Pulmonary artery endothelial cell (primary cell): ENCODE measurements at regions not wholly inside any gene's neighbourhood (a gene's known extent, or its start where the extent isn't known, plus 50 kb on each side); places are given as distances from the start of the nearest gene placed in this dataset.

Experiments
- DNase-seq: peaks from one replicate; pipeline ENCODE4 v3.0.0-alpha.2; 2011; ENCODE audit warnings: low read depth, low spot score

- peak; percentile 17 for DNase-seq
Measured at GRCh38 chr2:8151888-8152287, 530.0 kb upstream of the ID2 start.

GRCh38 chr2:8152392-8153257, 529.2 kb upstream of the ID2 start:
- no peak for DNase-seq

DNA sequence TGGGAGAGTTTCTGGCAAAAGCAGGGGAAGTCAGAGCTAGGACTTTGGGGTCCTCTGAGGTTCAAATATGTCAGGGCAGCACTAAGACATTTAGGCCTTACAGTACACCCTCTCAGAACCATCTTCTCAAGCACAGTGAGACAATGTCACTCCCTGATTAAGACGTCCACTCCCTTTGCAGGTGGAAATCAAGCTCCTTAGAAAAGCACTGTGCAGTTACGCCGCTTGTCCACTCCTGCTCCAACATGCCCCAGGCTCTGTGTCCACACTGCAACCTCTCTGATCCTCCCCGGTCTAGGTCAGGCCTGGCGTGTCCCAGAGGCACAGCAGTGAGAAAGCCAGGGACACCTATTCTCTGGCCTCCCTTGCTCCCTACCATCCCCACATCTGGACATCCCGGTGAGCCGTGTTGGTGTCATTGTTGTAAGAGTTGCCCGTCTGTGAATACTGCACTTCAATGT, 528.6 kb upstream of the ID2 start:
- DNase-seq = no peak

GRCh38 chr2:8154270-8154669, 527.6 kb upstream of the ID2 start:
- DNase-seq = no peak

GRCh38 chr2:8154936-8155335, 526.9 kb upstream of the ID2 start:
- DNase-seq = no peak

GRCh38 chr2:8157621-8158430, 524.0 kb upstream of the ID2 start:
- no peak for DNase-seq

DNA sequence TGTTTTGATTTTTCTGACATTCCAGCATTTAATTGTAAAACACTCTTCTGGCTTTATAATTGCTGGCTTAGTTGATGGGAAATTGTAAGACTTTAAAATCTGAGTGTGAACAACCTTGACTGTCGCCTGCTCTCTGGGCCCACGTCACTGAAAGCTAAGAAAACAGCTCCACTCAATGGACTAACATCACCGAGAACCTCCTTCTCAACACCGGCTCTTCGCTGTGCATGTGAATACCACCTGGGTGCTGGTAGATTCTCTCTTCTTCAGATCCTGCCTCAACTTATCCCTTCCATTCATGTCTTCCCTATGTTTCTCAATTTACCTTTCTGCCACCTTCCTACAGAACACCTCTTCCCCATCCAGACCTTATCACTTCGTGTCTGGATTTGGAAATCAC, 523.1 kb upstream of the ID2 start:
- DNase-seq = no peak

DNA sequence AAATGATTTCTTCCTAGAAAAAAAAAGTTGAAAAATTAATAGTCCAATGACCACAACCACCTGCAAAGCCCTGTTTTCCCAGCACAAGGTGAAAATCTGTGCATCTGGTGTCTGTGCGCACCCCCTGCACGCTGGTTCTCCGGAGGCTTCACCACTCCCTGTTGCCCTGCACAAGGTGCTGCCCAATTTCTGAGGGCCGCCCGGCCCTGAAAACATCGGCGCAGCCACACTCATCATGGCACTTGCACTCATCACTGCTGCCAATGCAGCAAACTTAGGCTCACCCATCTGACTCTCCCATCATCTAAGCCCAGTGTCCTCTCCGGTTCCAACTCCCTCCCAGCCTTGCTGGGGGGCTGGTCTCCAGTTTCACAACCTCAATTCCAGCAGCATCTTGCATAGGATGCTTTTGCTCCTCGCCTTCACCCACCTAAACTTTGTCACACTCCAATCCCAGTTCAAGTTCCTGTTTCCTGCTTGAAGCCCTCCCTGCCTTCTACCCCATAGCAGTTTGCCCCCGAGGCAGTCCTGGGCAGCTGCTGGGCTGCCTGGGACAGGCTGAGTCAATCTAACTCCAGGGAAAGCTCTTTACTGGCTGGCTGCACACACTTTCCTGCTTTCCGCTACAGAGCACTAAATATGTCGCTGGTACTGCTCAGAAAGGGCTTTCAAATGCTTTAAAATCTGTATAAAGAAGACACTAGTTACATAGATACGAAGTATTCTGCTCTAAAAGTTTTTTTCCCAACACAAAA, 522.5 kb upstream of the ID2 start:
- no peak for DNase-seq

DNA sequence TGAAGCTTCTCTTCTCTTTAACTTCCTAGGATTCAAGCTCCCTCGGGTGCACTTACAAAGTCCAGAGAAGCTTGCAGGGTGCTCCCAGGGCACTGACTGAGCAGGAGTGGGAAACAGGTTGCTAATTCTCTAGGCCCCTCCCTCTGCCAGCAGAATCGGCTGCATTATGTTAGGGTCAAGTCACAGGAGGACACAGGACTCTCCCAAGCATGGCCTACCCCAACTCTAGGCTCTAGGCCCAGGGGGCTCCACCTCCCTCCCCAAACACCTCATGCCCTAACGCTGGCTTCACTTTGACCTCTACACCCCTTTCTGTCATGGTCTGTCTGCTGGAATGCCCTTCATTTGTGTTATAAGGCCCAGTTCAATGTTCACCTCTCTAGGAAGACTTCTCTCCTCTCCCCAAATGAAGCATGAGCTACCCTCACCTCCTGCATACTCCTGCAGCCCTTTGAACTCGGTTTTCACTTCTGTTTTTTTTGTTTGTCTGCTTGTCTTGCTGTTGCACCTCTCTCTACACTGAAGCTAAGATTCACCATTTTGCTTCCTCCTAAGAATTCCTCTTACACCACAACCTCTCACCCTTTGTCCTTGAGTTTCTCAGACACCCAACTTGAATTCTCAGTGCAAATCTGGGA, 521.8 kb upstream of the ID2 start:
- no peak for DNase-seq

DNA sequence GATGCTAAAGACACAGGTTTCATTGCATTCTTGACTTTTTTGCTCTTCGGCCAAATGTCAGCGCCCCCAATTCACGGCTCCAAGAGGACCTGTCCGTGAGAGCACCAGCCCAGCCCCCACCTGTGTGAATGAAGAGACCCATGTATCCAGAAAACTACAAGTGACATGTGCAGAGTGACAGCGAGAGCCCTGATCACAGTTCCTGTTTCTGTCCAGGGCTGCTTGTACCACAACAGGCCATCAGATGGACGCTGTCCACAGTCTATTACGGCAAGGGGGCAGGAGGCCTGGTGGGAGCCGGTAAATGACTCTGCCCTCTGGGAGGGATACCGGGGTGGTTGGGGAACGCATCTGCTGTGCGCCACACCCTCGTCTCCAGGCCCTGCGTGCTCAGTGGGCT, 520.9 kb upstream of the ID2 start:
- DNase-seq = no peak

- DNase-seq = no peak
Measured at GRCh38 chr2:8162552-8162951, 519.3 kb upstream of the ID2 start.

DNA sequence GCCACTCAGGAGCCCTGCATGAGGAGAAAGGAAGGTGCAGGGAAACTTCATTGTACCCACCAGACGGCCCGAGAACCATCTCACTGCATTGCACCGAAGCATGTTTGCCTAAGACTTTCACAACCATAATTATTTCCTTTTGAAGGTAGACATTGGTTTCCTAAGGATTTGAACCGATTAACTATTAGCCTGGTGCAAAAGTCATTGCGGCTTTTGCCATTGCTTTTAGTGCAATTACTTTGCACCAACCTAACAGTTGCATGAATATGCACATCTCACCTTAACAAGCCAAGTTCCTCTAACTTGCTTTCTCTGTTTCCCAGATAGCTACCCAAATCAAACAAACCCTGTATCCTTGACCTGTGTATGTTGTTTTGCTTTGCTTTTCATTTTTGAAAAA, 516.3 kb upstream of the ID2 start:
- no peak for DNase-seq

DNA sequence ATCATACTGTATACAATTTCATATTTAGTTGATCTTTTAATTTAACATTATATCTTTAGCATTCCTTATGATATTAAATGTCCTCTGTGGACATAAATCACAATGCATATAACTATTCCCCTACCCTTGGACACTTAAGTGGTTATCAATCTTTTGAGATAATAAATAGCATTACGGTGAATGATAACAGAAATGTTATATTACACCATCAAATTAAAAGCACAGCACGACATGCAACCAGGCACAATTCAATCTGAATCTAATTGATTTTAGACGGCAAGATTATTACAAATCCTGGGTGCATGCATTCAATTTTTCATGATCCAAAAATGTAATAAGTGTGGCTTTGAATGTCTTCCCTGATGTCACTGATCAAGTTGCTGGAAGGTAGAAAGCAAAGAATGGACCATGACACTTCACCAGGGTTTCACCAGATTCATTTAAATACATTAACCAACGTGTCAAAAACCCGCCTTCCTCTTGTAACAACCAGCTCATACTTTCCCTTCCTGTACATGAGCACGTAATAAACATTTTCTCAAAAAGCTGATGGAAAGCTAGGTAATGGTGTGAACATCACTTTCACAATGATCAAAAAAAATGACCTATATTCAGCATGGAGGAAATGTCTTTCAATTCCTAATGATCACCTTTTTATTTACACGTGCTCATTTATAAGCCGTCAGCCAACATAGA, 513.7 kb upstream of the ID2 start:
- DNase-seq = no peak

DNA sequence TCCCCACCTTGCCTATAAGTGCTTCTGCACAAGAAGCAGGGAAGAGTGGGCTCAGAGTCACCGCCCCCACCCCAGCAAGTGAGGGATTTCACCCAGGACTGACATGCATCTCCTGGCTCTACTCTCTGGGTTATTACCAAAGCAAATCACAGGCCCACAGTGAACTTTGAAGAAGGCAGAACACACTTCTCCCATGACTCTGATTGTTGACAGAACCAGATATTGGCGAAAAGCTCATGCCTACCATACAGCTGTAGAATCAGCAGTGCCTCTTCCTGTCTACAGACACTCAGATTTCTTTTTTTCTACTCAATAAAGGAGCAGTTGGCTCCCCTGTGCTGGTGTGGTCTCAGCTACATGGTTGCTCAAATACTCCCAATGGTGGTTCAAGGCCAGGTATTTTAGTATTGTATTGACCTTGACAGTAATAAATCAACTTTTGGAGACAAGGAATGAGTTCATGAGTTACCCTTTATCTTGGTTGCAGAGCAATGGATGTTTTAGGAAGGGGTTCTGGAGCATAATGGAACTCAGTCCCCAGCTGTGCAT, 512.9 kb upstream of the ID2 start:
- DNase-seq = no peak

GRCh38 chr2:8169443-8169842, 512.4 kb upstream of the ID2 start:
- peak; percentile 7 for DNase-seq

- no peak for DNase-seq
Measured at GRCh38 chr2:8170552-8171327, 511.1 kb upstream of the ID2 start.

GRCh38 chr2:8171608-8172007, 510.2 kb upstream of the ID2 start:
- no peak for DNase-seq

DNA sequence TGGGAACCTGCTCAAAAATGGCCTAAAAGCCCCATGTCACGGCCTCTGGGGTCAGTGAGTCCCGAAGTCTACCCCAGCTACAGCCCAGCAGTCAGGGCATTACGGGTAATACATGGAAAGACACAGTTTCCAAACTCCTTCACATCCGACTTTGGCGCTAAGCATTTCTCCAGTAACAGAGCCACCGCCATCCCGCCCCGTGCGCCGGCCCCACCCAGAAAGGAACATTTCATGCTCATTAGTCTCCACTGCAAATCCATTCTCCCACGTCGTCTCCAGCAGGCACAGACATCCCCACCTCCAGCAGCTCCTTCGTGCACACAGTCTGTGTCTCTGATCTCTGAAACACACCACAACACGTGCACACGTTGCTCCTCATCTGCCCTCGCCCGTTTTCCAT, 509.2 kb upstream of the ID2 start:
- no peak for DNase-seq

DNA sequence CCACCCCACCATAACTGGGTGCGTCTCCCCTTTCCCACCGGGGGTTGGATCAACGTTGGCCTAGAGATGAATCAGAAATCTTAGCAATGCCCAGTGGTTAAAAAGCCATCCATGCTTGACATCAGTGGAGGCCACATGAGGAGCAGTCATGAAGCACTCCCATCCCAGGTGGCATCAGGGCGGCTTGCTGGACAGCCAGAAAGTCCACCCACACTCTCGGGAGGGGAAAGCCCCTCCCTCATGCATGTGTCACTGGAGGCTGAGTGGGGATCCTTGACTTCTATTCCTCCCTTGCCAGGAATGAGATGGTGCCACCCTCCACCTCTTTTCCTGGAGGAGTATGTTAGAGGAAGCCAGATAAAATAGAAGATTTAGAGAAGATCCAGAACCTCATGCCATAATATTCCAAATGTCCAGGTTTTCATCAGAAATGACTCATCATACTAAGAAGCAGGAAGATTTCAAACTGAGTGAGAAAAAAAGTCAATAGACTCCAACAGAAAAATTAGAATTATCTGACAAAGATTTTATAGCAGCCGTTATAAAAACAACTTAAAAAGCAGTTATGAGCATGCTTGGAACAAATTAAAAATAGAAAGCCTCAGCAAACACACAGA, 507.1 kb upstream of the ID2 start:
- no peak for DNase-seq
